ENCODE measurements at regions not wholly inside any gene's neighbourhood (a gene's known extent, or its start where the extent isn't known, plus 50 kb on each side); places are given as distances from the start of the nearest gene placed in this dataset.
"Not testable (repeated sequence)": the region's sequence is repeated elsewhere in the genome, so short reads cannot be mapped to it uniquely, and the experiment has no call there.

GRCh38 chrX:84856791-84857190, 146.9 kb upstream of the APOOL start:
- TF ChIP-seq POLR2A (IDR thresholded peaks at IDR 0.05): not testable (repeated sequence)
- TF ChIP-seq, protein P1, sequence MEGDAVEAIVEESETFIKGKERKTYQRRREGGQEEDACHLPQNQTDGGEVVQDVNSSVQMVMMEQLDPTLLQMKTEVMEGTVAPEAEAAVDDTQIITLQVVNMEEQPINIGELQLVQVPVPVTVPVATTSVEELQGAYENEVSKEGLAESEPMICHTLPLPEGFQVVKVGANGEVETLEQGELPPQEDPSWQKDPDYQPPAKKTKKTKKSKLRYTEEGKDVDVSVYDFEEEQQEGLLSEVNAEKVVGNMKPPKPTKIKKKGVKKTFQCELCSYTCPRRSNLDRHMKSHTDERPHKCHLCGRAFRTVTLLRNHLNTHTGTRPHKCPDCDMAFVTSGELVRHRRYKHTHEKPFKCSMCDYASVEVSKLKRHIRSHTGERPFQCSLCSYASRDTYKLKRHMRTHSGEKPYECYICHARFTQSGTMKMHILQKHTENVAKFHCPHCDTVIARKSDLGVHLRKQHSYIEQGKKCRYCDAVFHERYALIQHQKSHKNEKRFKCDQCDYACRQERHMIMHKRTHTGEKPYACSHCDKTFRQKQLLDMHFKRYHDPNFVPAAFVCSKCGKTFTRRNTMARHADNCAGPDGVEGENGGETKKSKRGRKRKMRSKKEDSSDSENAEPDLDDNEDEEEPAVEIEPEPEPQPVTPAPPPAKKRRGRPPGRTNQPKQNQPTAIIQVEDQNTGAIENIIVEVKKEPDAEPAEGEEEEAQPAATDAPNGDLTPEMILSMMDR (IDR thresholded peaks at IDR 0.05): not testable (repeated sequence)
